Tibial artery (tissue), 4 donors: ENCODE measurements at regions not wholly inside any gene's neighbourhood (a gene's known extent, or its start where the extent isn't known, plus 50 kb on each side); places are given as distances from the start of the nearest gene placed in this dataset.

Experiments
- DNase-seq, 2 donors: peaks; one replicate each; pipeline ENCODE4 v3.0.0-alpha.2; 2019
- H3K27ac ChIP-seq, 2 donors: fragments of 200-600 bp; sonication (generic) in 1 of 2; 1 replicate in 1 of 2; 2 replicates in 1 of 2; pipeline ENCODE4 v1.5.1; 2018 to 2019; ENCODE audit warnings: mild to moderate bottlenecking in 1 of 2
- H3K27me3 ChIP-seq, 2 donors: fragments of 200-600 bp; sonication (generic) in 1 of 2; one replicate each; pipeline versions ENCODE4 v1.5.1 to v1.6.0; 2016 to 2019
- H3K36me3 ChIP-seq, 3 donors: fragments of 200-600 bp; sonication (generic) in 2 of 3; one replicate each; pipeline ENCODE4 v1.5.1; 2016 to 2019; ENCODE audit warnings: mild to moderate bottlenecking in 2 of 3
- H3K4me1 ChIP-seq, 4 donors: fragments of 200-600 bp; sonication (generic) in 2 of 4; 1 replicate in 3 of 4; 2 replicates in 1 of 4; pipeline ENCODE4 v1.5.1; 2016 to 2019
- H3K4me3 ChIP-seq, 2 donors: fragments of 200-600 bp; sonication (generic) in 1 of 2; 1 replicate in 1 of 2; 2 replicates in 1 of 2; pipeline ENCODE4 v1.5.1; 2018 to 2019; ENCODE audit warnings: mild to moderate bottlenecking in 2 of 2
- H3K9me3 ChIP-seq, 3 donors: fragments of 200-600 bp; sonication (generic) in 1 of 3; one replicate each; pipeline ENCODE4 v1.5.1; 2016 to 2019
- CTCF ChIP-seq, 2 experiments: fragments of 200-600 bp in 1 of 2; fragments of 450-650 bp in 1 of 2; IDR thresholded peaks; one replicate each; pipeline ENCODE4 v1.5.1; 2017 to 2019; ENCODE audit warnings: antibody characterized with exemption in 2 of 2, mild to moderate bottlenecking in 1 of 2, moderate library complexity in 1 of 2
- intact Hi-C: fragments of 100-400 bp; cut with DNase I; formaldehyde crosslinking; loops from one replicate; pipeline ENCODE4 v1.15.0; 2023; ENCODE audit warnings: low total_unique reads

GRCh38 chr13:65670014-65670625 is 1560.0 kb downstream of the PCDH9 start:
- H3K4me1 ChIP-seq, result no peaks in the 10 kb centered on the region
- no peak overlapping the region for H3K4me3 ChIP-seq
- no peaks in the 10 kb centered on the region for H3K36me3 ChIP-seq
- no peak overlapping the region for H3K27ac ChIP-seq
- H3K9me3 ChIP-seq, result no peaks in the 10 kb centered on the region
- DNase-seq, result no peak
- intact Hi-C loops, result no loop called here
- TF ChIP-seq CTCF (IDR thresholded peaks at IDR 0.05), result no peak
- H3K27me3 ChIP-seq, result no peaks in the 10 kb centered on the region

GRCh38 chr13:65660731-65661130 is 1569.4 kb downstream of the PCDH9 start:
- Histone ChIP-seq H3K36me3 (no peaks in the 10 kb centered on the region), H3K4me1 (no peaks in the 10 kb centered on the region), H3K27ac (no peak overlapping the region), H3K27me3 (no peaks in the 10 kb centered on the region), H3K9me3 (no peaks in the 10 kb centered on the region), H3K4me3 (no peak overlapping the region)
- TF ChIP-seq CTCF (IDR thresholded peaks at IDR 0.05), result no peak
- intact Hi-C loops, result no loop called here
- DNase-seq, result no peak

GRCh38 chr13:65656740-65657329 is 1573.3 kb downstream of the PCDH9 start:
- Histone ChIP-seq H3K4me1 (no peaks in the 10 kb centered on the region), H3K27ac (no peak overlapping the region), H3K9me3 (no peaks in the 10 kb centered on the region), H3K27me3 (no peaks in the 10 kb centered on the region), H3K4me3 (no peak overlapping the region), H3K36me3 (no peaks in the 10 kb centered on the region)
- DNase-seq, result no peak
- TF ChIP-seq CTCF (IDR thresholded peaks at IDR 0.05), result no peak
- intact Hi-C loops, result no loop called here

- no peaks in the 10 kb centered on the region for H3K4me1 ChIP-seq
- H3K27me3 ChIP-seq, result no peaks in the 10 kb centered on the region
- H3K9me3 ChIP-seq, result no peaks in the 10 kb centered on the region
- H3K36me3 ChIP-seq, result no peaks in the 10 kb centered on the region
- DNase-seq, result no peak
- intact Hi-C loops, result no loop called here
- no peak overlapping the region for H3K4me3 ChIP-seq
- H3K27ac ChIP-seq, result no peak overlapping the region
- TF ChIP-seq CTCF (IDR thresholded peaks at IDR 0.05), result no peak
Measured at GRCh38 chr13:65653613-65654012, 1576.5 kb downstream of the PCDH9 start.

GRCh38 chr13:65650321-65650720 is 1579.8 kb downstream of the PCDH9 start:
- H3K27me3 ChIP-seq, result no peaks in the 10 kb centered on the region
- no peak for TF ChIP-seq CTCF (IDR thresholded peaks at IDR 0.05)
- H3K4me3 ChIP-seq, result no peak overlapping the region
- H3K27ac ChIP-seq, result no peak overlapping the region
- no peaks in the 10 kb centered on the region for H3K36me3 ChIP-seq
- no peaks in the 10 kb centered on the region for H3K9me3 ChIP-seq
- H3K4me1 ChIP-seq, result no peaks in the 10 kb centered on the region
- no peak for DNase-seq
- intact Hi-C loops, result no loop called here
